Fibroblast of the aortic adventitia (primary cell): ENCODE measurements at regions not wholly inside any gene's neighbourhood (a gene's known extent, or its start where the extent isn't known, plus 50 kb on each side); places are given as distances from the start of the nearest gene placed in this dataset.

Experiments used
- DNase-seq: peaks from one replicate; pipeline ENCODE4 v3.0.0-alpha.2; 2010; ENCODE audit warnings: low read depth
- H3K4me3 ChIP-seq: 2 replicates; pipeline ENCODE4 v1.5.1; 2011; ENCODE audit warnings: low read depth, mild to moderate bottlenecking, control low read depth, low read length, moderate library complexity
- CTCF ChIP-seq: IDR thresholded peaks from 2 replicates; pipeline ENCODE4 v1.5.1; 2011; ENCODE audit warnings: mild to moderate bottlenecking, low read length, control low read depth, inconsistent platforms; ENCODE audit not compliant: insufficient read depth

GRCh38 chr3:126256251-126256650 lies 75.9 kb upstream of the ALDH1L1 start:
- no peak for DNase-seq
- H3K4me3 ChIP-seq, result no peak overlapping the region
- TF ChIP-seq CTCF, result no peak

GRCh38 chr3:126253072-126253471 lies 72.7 kb upstream of the ALDH1L1 start:
- TF ChIP-seq CTCF, result no peak
- no peak overlapping the region for H3K4me3 ChIP-seq
- no peak for DNase-seq

- DNase-seq, result no peak
- H3K4me3 ChIP-seq, result no peak overlapping the region
- TF ChIP-seq CTCF, result no peak
Observed at GRCh38 chr3:126252373-126252772, 72.0 kb upstream of the ALDH1L1 start.

- peak; percentile 81 for DNase-seq
- peak; percentile 69 for TF ChIP-seq CTCF
Observed at GRCh38 chr3:126245811-126246727, 65.7 kb upstream of the ALDH1L1 start.

More at GRCh38 chr3:126245811-126246727, 65.7 kb upstream of the ALDH1L1 start:
- H3K4me3 ChIP-seq, result no peak overlapping the region
